Stimulated activated effector memory CD8-positive, alpha-beta T cell treated with anti-CD3 and anti-CD28 coated beads, Interleukin-12 subunit alpha, Interleukin-12 subunit beta, amount 100 ng/mL, for 72 hours (primary cell): ENCODE measurements at regions not wholly inside any gene's neighbourhood (a gene's known extent, or its start where the extent isn't known, plus 50 kb on each side); places are given as distances from the start of the nearest gene placed in this dataset.
"Not testable (repeated sequence)": the region's sequence is repeated elsewhere in the genome, so short reads cannot be mapped to it uniquely, and the experiment has no call there.

Source experiments
- ATAC-seq: fragments of 150-1000 bp; cut with Tn5 transposase; 2 replicates; pipeline ENCODE4 v1.10.0; 2021
- DNase-seq, 2 donors: peaks; one replicate each; pipeline ENCODE4 v3.0.0; 2021 to 2022; ENCODE audit warnings: low spot score in 2 of 2
- H3K27ac Mint-ChIP-seq: one replicate; pipeline ENCODE4 v1.8.0; 2022; ENCODE audit warnings: mild to moderate bottlenecking, mixed read lengths
- H3K36me3 Mint-ChIP-seq: one replicate; pipeline ENCODE4 v1.8.0; 2022; ENCODE audit warnings: mild to moderate bottlenecking, mixed read lengths
- H3K4me1 Mint-ChIP-seq: one replicate; pipeline ENCODE4 v1.8.0; 2022; ENCODE audit warnings: mixed read lengths
- H3K4me3 Mint-ChIP-seq: one replicate; pipeline ENCODE4 v1.8.0; 2022; ENCODE audit warnings: mild to moderate bottlenecking, mixed read lengths
- H3K9me3 Mint-ChIP-seq: one replicate; pipeline ENCODE4 v1.8.0; 2022; ENCODE audit warnings: mixed read lengths

DNA sequence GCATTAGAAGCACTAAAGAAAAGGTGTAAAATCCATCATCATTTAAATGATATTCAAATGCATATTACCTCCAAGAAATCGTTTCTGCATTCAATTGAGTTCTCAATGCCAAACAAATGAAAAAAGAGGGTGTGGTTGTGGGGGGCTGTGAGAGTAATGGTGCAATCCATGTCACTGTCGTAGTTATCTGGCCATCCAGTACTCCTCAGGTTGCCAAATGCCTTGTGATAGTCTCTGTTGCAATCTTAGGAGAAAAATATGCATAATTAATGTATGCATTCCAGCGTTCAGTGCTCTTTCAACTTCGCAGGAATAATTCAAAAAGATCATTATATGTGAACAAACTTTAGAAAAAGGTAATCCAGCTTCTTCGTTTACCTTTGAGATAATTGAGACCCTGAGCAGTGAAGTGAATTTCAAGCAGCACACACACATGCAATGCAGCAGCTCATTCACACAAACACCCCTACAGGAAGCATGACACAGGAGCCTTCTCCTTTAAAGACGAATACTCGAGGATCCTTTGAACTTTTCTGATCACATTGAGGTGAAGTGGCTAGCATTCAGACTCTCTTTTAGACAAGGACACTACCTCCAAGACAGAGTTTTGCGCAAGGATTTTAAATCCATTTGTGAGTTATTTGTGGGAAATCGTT is 73.4 kb downstream of the OR13A1 start:
- no peaks in the 10 kb centered on the region for H3K9me3 Mint-ChIP-seq
- no peaks in the 10 kb centered on the region for H3K36me3 Mint-ChIP-seq
- no peak for DNase-seq
- no peaks in the 10 kb centered on the region for H3K4me1 Mint-ChIP-seq
- no peak overlapping the region for H3K27ac Mint-ChIP-seq
- ATAC-seq, result no peak
- H3K4me3 Mint-ChIP-seq, result no peak overlapping the region

DNA sequence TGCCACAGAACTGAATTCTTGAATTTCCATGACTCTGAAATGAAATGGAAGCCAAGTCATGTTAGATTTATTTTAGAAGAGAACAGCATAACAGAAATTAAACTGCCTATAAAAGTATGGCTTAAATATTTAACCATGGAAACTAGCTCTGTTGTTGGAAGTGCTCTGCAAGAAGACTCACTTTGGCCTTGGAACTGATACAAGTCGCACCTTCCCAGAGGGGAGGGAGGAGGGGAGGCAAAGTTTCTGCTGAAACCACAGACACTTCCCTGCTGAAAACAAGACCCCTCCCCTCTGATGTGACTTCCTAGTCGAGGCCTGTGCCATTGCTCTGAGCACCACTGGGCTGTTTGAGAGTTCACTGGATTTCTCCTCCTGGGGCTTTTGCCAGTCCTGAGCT is 72.1 kb downstream of the OR13A1 start:
- no peak overlapping the region for H3K4me3 Mint-ChIP-seq
- no peaks in the 10 kb centered on the region for H3K36me3 Mint-ChIP-seq
- no peak for ATAC-seq
- no peaks in the 10 kb centered on the region for H3K4me1 Mint-ChIP-seq
- H3K9me3 Mint-ChIP-seq, result no peaks in the 10 kb centered on the region
- DNase-seq, result no peak
- no peak overlapping the region for H3K27ac Mint-ChIP-seq

DNA sequence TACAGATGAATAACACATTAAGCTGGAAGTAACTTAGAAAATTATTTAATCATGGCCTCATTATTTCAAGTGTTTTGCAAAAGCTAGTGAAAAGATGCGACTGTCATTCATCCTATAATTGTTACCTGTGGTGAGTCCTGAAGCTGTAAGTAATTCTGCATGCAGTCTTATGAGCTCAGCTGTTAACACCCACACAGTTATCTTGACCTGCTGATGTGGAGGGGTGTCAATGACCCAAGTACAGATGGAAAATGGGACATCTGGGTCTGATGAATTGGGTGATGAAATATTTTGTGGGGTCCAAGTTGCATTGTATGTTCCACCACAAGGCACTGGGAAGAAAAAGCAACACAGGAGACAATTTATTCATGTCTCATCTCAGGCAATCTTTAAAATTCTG is 68.9 kb downstream of the OR13A1 start:
- no peak overlapping the region for H3K4me3 Mint-ChIP-seq
- no peak overlapping the region for H3K27ac Mint-ChIP-seq
- DNase-seq (no peak), ATAC-seq (no peak)
- no peaks in the 10 kb centered on the region for H3K9me3 Mint-ChIP-seq
- no peaks in the 10 kb centered on the region for H3K36me3 Mint-ChIP-seq
- peaks cover 14% of the 10 kb centered on the region for H3K4me1 Mint-ChIP-seq

DNA sequence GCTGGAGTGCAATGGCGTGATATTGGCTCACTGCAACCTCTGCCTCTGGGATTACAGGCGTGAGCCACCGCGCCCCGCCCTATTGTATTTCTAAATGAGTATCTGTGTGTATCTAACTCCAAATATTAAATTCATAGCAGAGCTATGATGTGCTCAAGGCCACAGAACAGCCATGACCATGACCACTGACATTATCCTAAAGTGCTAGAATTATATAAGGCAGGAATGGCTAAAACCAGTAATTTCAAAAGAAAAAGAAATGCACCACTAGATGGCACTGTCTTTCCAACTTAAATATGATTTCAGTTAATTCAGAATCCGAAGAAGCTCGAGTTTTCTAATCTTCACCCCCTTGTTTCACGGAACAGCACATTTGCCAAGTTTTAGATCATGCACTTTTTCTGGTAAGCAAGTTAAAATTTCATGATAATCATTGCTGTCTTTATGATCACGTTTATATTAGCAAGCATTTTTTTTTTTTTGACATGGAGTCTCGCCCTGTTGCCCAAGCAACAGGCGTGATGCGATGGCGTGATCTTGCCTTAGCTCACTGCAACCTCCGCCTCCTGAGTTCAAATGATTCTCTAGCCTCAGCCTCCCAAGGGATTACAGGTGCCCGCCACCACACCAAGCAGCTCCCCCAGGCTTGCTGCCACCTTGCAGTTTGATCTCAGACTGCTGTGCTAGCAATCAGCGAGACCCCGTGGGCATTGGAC is 65.3 kb downstream of the OR13A1 start:
- DNase-seq, result no peak
- ATAC-seq, result no peak
- H3K9me3 Mint-ChIP-seq, result no peaks in the 10 kb centered on the region
- H3K4me3 Mint-ChIP-seq, result peak overlapping the region; percentile 20
- H3K27ac Mint-ChIP-seq, result no peak overlapping the region
- peaks cover 21% of the 10 kb centered on the region for H3K4me1 Mint-ChIP-seq
- H3K36me3 Mint-ChIP-seq, result no peaks in the 10 kb centered on the region

DNA sequence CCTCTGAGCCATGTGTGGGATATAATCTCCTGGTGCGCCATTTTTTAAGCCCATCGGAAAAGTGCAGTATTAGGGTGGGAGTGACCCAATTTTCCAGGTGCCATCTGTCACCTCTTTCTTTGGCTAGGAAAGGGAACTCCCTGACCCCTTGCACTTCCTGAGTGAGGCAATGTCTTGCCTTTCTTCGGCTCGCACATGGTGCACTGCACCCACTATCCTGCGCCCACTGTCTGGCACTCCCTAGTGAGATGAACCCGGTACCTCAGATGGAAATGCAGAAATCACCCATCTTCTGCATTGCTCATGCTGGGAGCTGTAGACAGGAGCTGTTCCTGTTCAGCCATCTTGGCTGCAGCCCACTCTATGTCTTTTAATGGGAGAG is 64.7 kb downstream of the OR13A1 start:
- ATAC-seq, H3K36me3 Mint-ChIP-seq, H3K27ac Mint-ChIP-seq: not testable (repeated sequence)

More for the DNA sequence above, 64.7 kb downstream of the OR13A1 start:
- peak overlapping the region; percentile 20 for H3K4me3 Mint-ChIP-seq
- not testable (repeated sequence) for H3K9me3 Mint-ChIP-seq, DNase-seq
- peaks cover 21% of the 10 kb centered on the region for H3K4me1 Mint-ChIP-seq
